Neural progenitor cell (in vitro differentiated cells): ENCODE measurements at regions not wholly inside any gene's neighbourhood (a gene's known extent, or its start where the extent isn't known, plus 50 kb on each side); places are given as distances from the start of the nearest gene placed in this dataset.

Source experiments
- CTCF ChIP-seq: fragments of 200-600 bp; sonication (generic); IDR thresholded peaks from 2 replicates; pipeline ENCODE4 v1.5.1; 2017; ENCODE audit warnings: antibody characterized with exemption, mild to moderate bottlenecking
- EZH2 ChIP-seq: fragments of 200-600 bp; sonication (generic); IDR thresholded peaks from 2 replicates; pipeline ENCODE4 v1.6.1; 2017; ENCODE audit warnings: antibody characterized with exemption, mild to moderate bottlenecking, moderate library complexity

GRCh38 chr4:112933790-112934189, 115.7 kb upstream of the ANK2 start:
- TF ChIP-seq CTCF (no peak), EZH2 (no peak)
